ENCODE measurements at regions not wholly inside any gene's neighbourhood (a gene's known extent, or its start where the extent isn't known, plus 50 kb on each side); places are given as distances from the start of the nearest gene placed in this dataset.

GRCh38 chr7:113487925-113488731, 369.8 kb upstream of the SMIM30 start:
- Histone ChIP-seq H3K27ac (no peak overlapping the region), H3K9ac (no peak overlapping the region), H4K20me1 (ENCODE audit: low read depth) (no peaks in the 10 kb centered on the region), H2AFZ (replicated peaks) (no peak overlapping the region), H3K4me2 (no peak overlapping the region), H3K9me3 (ENCODE audit: low read depth) (peaks cover 8% of the 10 kb centered on the region), H3K36me3 (no peaks in the 10 kb centered on the region), H3K79me2 (ENCODE audit: low read depth) (no peaks in the 10 kb centered on the region), H3K4me3 (no peak overlapping the region), H3F3A (ENCODE audit: low read depth) (no peaks in the 10 kb centered on the region), H3K4me1 (no peaks in the 10 kb centered on the region), H3K27me3 (no peaks in the 10 kb centered on the region)
- H3K4me3 Mint-ChIP-seq = no peak overlapping the region
- TF ChIP-seq EZH2phosphoT487 (IDR thresholded peaks at IDR 0.05) (no peak), EZH2 (IDR thresholded peaks at IDR 0.05) (no peak)
- TF ChIP-seq, protein P1, sequence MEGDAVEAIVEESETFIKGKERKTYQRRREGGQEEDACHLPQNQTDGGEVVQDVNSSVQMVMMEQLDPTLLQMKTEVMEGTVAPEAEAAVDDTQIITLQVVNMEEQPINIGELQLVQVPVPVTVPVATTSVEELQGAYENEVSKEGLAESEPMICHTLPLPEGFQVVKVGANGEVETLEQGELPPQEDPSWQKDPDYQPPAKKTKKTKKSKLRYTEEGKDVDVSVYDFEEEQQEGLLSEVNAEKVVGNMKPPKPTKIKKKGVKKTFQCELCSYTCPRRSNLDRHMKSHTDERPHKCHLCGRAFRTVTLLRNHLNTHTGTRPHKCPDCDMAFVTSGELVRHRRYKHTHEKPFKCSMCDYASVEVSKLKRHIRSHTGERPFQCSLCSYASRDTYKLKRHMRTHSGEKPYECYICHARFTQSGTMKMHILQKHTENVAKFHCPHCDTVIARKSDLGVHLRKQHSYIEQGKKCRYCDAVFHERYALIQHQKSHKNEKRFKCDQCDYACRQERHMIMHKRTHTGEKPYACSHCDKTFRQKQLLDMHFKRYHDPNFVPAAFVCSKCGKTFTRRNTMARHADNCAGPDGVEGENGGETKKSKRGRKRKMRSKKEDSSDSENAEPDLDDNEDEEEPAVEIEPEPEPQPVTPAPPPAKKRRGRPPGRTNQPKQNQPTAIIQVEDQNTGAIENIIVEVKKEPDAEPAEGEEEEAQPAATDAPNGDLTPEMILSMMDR (IDR thresholded peaks at IDR 0.05) = no peak
- no peaks in the 10 kb centered on the region for H3K4me1 Mint-ChIP-seq
- no peaks in the 10 kb centered on the region for H3K9me3 Mint-ChIP-seq
- no peaks in the 10 kb centered on the region for H3K36me3 Mint-ChIP-seq
- no peak overlapping the region for H3K27ac Mint-ChIP-seq
- DNase-seq (ENCODE audit: low spot score) = no peak
- H3K27me3 Mint-ChIP-seq (ENCODE audit: insufficient read depth, low read depth) = no peaks in the 10 kb centered on the region

GRCh38 chr7:113486548-113486947, 368.2 kb upstream of the SMIM30 start:
- Mint-ChIP-seq H3K36me3 (no peaks in the 10 kb centered on the region), H3K4me1 (no peaks in the 10 kb centered on the region), H3K4me3 (no peak overlapping the region), H3K27me3 (ENCODE audit: insufficient read depth, low read depth) (no peaks in the 10 kb centered on the region), H3K27ac (no peak overlapping the region), H3K9me3 (no peaks in the 10 kb centered on the region)
- Histone ChIP-seq H3K27ac (no peak overlapping the region), H3K9me3 (ENCODE audit: low read depth) (peaks cover 8% of the 10 kb centered on the region), H3K36me3 (no peaks in the 10 kb centered on the region), H3K79me2 (ENCODE audit: low read depth) (no peaks in the 10 kb centered on the region), H3K27me3 (no peaks in the 10 kb centered on the region), H3K4me3 (no peak overlapping the region), H3K4me1 (no peaks in the 10 kb centered on the region), H3K4me2 (no peak overlapping the region), H3K9ac (no peak overlapping the region), H4K20me1 (ENCODE audit: low read depth) (no peaks in the 10 kb centered on the region), H2AFZ (replicated peaks) (no peak overlapping the region), H3F3A (ENCODE audit: low read depth) (no peaks in the 10 kb centered on the region)
- DNase-seq (ENCODE audit: low spot score) = no peak
- TF ChIP-seq, protein P1 (IDR thresholded peaks at IDR 0.05) = no peak
- no peak for TF ChIP-seq EZH2 (IDR thresholded peaks at IDR 0.05)

GRCh38 chr7:113483657-113484056, 365.3 kb upstream of the SMIM30 start:
- Histone ChIP-seq H3K4me1 (no peaks in the 10 kb centered on the region), H3K36me3 (no peaks in the 10 kb centered on the region), H3K27ac (no peak overlapping the region), H3K9me3 (ENCODE audit: low read depth) (peaks cover 5% of the 10 kb centered on the region), H3K4me3 (no peak overlapping the region), H3K9ac (no peak overlapping the region), H3K27me3 (no peaks in the 10 kb centered on the region), H3F3A (ENCODE audit: low read depth) (no peaks in the 10 kb centered on the region), H4K20me1 (ENCODE audit: low read depth) (no peaks in the 10 kb centered on the region), H2AFZ (replicated peaks) (no peak overlapping the region), H3K4me2 (no peak overlapping the region), H3K79me2 (ENCODE audit: low read depth) (no peaks in the 10 kb centered on the region)
- no peak overlapping the region for H3K27ac Mint-ChIP-seq
- DNase-seq (ENCODE audit: low spot score) = no peak
- H3K36me3 Mint-ChIP-seq = no peaks in the 10 kb centered on the region
- H3K4me1 Mint-ChIP-seq = no peaks in the 10 kb centered on the region
- H3K27me3 Mint-ChIP-seq (ENCODE audit: insufficient read depth, low read depth) = no peaks in the 10 kb centered on the region
- H3K4me3 Mint-ChIP-seq = no peak overlapping the region
- no peak for TF ChIP-seq EZH2phosphoT487 (IDR thresholded peaks at IDR 0.05)
- TF ChIP-seq, protein P1 (IDR thresholded peaks at IDR 0.05) = no peak
- TF ChIP-seq EZH2 (IDR thresholded peaks at IDR 0.05) = no peak
- no peaks in the 10 kb centered on the region for H3K9me3 Mint-ChIP-seq
